CD4-positive, alpha-beta T cell (primary cell): ENCODE measurements at regions not wholly inside any gene's neighbourhood (a gene's known extent, or its start where the extent isn't known, plus 50 kb on each side); places are given as distances from the start of the nearest gene placed in this dataset.

Experiments used
- ATAC-seq: fragments of 200-7000 bp; cut with Tn5 transposase; one replicate; pipeline ENCODE4 v1.10.0; 2022; ENCODE audit warnings: mild to moderate bottlenecking; ENCODE audit not compliant: poor library complexity
- CTCF ChIA-PET: fragments of 350-600 bp; sonication (Branson Sonifier 250); formaldehyde crosslinking; loops from one replicate; lab custom pipeline; 2021; ENCODE audit warnings: antibody characterized with exemption, inconsistent platforms; lab: Charles Lee
- POLR2A ChIA-PET: fragments of 350-600 bp; sonication (Branson Sonifier 250); formaldehyde crosslinking; loops from one replicate; lab custom pipeline; 2021; ENCODE audit warnings: antibody characterized with exemption, inconsistent platforms; lab: Charles Lee
- DNase-seq, 14 experiments: peaks; one replicate each; pipeline ENCODE4 v3.0.0-alpha.2; 2013 to 2020; ENCODE audit warnings: mixed read lengths in 2 of 14
- H3K27ac ChIP-seq, 2 donors: one replicate each; pipeline versions ENCODE4 v1.5.1 to v1.7.0; 2013; ENCODE audit warnings: low read length in 2 of 2, low read depth in 1 of 2, mild to moderate bottlenecking in 1 of 2
- H3K27me3 ChIP-seq, 2 experiments: 1 replicate in 1 of 2; 2 replicates in 1 of 2; pipeline versions ENCODE4 v1.6.1 to v1.7.0; 2013; ENCODE audit warnings: low read length in 2 of 2, control low read depth in 1 of 2, mild to moderate bottlenecking in 1 of 2, moderate library complexity in 1 of 2; ENCODE audit not compliant: insufficient read depth in 2 of 2, control insufficient read depth in 1 of 2
- H3K36me3 ChIP-seq: one replicate; pipeline ENCODE4 v1.6.1; 2013; ENCODE audit warnings: low read length, control low read depth; ENCODE audit not compliant: insufficient read depth
- H3K4me1 ChIP-seq: one replicate; pipeline ENCODE4 v1.6.1; 2013; ENCODE audit warnings: low read length, control low read depth; ENCODE audit not compliant: insufficient read depth
- H3K4me3 ChIP-seq: one replicate; pipeline ENCODE4 v1.5.1; 2013; ENCODE audit warnings: mild to moderate bottlenecking, low read length, moderate library complexity
- H3K9me3 ChIP-seq, 2 experiments: 1 replicate in 1 of 2; 2 replicates in 1 of 2; pipeline versions ENCODE4 v1.6.1 to v1.7.0; 2013; ENCODE audit warnings: low read length in 2 of 2, mild to moderate bottlenecking in 2 of 2, control low read depth in 1 of 2, moderate library complexity in 1 of 2; ENCODE audit not compliant: control insufficient read depth in 1 of 2, insufficient read depth in 1 of 2
- H3K27ac Mint-ChIP-seq: one replicate; pipeline ENCODE4 v1.8.0; 2020; ENCODE audit warnings: mixed read lengths
- H3K27me3 Mint-ChIP-seq: one replicate; pipeline ENCODE4 v1.8.0; 2021; ENCODE audit warnings: mixed read lengths
- H3K36me3 Mint-ChIP-seq: one replicate; pipeline ENCODE4 v1.8.0; 2021; ENCODE audit warnings: low read depth, mixed read lengths
- H3K4me1 Mint-ChIP-seq: one replicate; pipeline ENCODE4 v1.8.0; 2021; ENCODE audit warnings: low read depth, mixed read lengths
- H3K4me3 Mint-ChIP-seq: one replicate; pipeline ENCODE4 v1.8.0; 2020; ENCODE audit warnings: mild to moderate bottlenecking, mixed read lengths
- H3K9me3 Mint-ChIP-seq: one replicate; pipeline ENCODE4 v1.8.0; 2020; ENCODE audit warnings: mixed read lengths
- intact Hi-C, 2 experiments: fragments of 100-400 bp; cut with DNase I in 1 of 2; cut with micrococcal nuclease in 1 of 2; formaldehyde crosslinking; loops; one replicate each; pipeline versions ENCODE4 v1.15.1 to v1.9.0; 2023 to 2025; cut with DNase I, micrococcal nuclease
- TF ChIP-seq, protein P1 (sequence below): fragments of 200-600 bp; IDR thresholded peaks from one replicate; pipeline ENCODE4 v1.8.0; 2022; ENCODE audit warnings: antibody characterized with exemption, mild to moderate bottlenecking

- Mint-ChIP-seq H3K4me3 (no peak overlapping the region), H3K4me1 (no peaks in the 10 kb centered on the region)
- TF ChIP-seq, protein P1, sequence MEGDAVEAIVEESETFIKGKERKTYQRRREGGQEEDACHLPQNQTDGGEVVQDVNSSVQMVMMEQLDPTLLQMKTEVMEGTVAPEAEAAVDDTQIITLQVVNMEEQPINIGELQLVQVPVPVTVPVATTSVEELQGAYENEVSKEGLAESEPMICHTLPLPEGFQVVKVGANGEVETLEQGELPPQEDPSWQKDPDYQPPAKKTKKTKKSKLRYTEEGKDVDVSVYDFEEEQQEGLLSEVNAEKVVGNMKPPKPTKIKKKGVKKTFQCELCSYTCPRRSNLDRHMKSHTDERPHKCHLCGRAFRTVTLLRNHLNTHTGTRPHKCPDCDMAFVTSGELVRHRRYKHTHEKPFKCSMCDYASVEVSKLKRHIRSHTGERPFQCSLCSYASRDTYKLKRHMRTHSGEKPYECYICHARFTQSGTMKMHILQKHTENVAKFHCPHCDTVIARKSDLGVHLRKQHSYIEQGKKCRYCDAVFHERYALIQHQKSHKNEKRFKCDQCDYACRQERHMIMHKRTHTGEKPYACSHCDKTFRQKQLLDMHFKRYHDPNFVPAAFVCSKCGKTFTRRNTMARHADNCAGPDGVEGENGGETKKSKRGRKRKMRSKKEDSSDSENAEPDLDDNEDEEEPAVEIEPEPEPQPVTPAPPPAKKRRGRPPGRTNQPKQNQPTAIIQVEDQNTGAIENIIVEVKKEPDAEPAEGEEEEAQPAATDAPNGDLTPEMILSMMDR, result no peak
These were observed 523.9 kb downstream of the CETN3 start for GRCh38 chr5:89885670-89886069.

DNA sequence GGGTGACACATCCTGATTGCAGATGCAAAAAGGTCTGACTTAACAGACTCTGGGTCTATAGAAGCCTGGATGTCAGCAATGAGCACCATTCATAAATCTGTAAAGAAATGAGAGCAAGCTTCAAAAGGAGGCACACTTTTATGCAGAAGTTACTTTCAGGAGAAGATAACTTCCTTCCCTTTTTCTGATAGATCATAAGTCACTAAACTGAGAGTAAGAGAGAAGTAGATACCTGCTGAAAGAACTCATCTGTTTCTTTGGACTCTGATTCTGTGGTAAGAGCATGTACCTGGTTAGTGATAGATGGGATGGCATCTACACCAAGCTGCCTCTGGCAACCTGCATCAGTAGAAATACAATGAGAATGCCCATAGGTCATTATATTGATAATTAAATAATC, 525.6 kb downstream of the CETN3 start:
- ATAC-seq, result no peak
- Histone ChIP-seq H3K27me3 (no peaks in the 10 kb centered on the region), H3K4me3 (no peak overlapping the region), H3K4me1 (no peaks in the 10 kb centered on the region), H3K9me3 (peaks cover 0 to 3% of the 10 kb centered on the region in 2 experiments), H3K27ac (no peak overlapping the region), H3K36me3 (no peaks in the 10 kb centered on the region)
- Mint-ChIP-seq H3K36me3 (no peaks in the 10 kb centered on the region), H3K4me3 (no peak overlapping the region), H3K27ac (no peak overlapping the region), H3K4me1 (no peaks in the 10 kb centered on the region), H3K27me3 (no peaks in the 10 kb centered on the region), H3K9me3 (peaks cover 8% of the 10 kb centered on the region)
- ChIA-PET POLR2A (no interaction called here), CTCF (no interaction called here)
- no peak for DNase-seq
- intact Hi-C loops, result no loop called here
- TF ChIP-seq, protein P1, result no peak

More at GRCh38 chr5:89885670-89886069, 523.9 kb downstream of the CETN3 start:
- Histone ChIP-seq H3K27ac (no peak overlapping the region), H3K9me3 (peaks cover 0 to 3% of the 10 kb centered on the region in 2 experiments), H3K4me1 (no peaks in the 10 kb centered on the region), H3K36me3 (no peaks in the 10 kb centered on the region), H3K4me3 (no peak overlapping the region), H3K27me3 (no peaks in the 10 kb centered on the region)
- DNase-seq (no peak), ATAC-seq (no peak)
- intact Hi-C loops, result no loop called here
- POLR2A ChIA-PET, result no interaction called here
- Mint-ChIP-seq H3K27ac (no peak overlapping the region), H3K36me3 (no peaks in the 10 kb centered on the region), H3K27me3 (no peaks in the 10 kb centered on the region), H3K9me3 (peaks cover 8% of the 10 kb centered on the region)
- CTCF ChIA-PET, result no interaction called here

GRCh38 chr5:89878140-89879132, 531.1 kb downstream of the CETN3 start:
- no peak for ATAC-seq
- intact Hi-C loops, result no loop called here
- ChIA-PET POLR2A (no interaction called here), CTCF (no interaction called here)
- Histone ChIP-seq H3K36me3 (no peaks in the 10 kb centered on the region), H3K27ac (no peak overlapping the region), H3K9me3 (peaks cover 0 to 3% of the 10 kb centered on the region in 2 experiments), H3K27me3 (no peaks in the 10 kb centered on the region), H3K4me1 (no peaks in the 10 kb centered on the region), H3K4me3 (no peak overlapping the region)
- Mint-ChIP-seq H3K36me3 (no peaks in the 10 kb centered on the region), H3K27me3 (no peaks in the 10 kb centered on the region), H3K27ac (no peak overlapping the region), H3K4me1 (no peaks in the 10 kb centered on the region), H3K4me3 (no peak overlapping the region), H3K9me3 (peaks cover 4% of the 10 kb centered on the region)
- no peak for DNase-seq
- TF ChIP-seq, protein P1, result no peak
